GM18861 (cell line): ENCODE measurements at regions not wholly inside any gene's neighbourhood (a gene's known extent, or its start where the extent isn't known, plus 50 kb on each side); places are given as distances from the start of the nearest gene placed in this dataset.

ENCODE experiments used
- ATAC-seq: cut with Tn5 transposase; IDR thresholded peaks from one replicate; pipeline ENCODE4 v1.9.1; 2021; ENCODE audit not compliant: unreplicated experiment

DNA sequence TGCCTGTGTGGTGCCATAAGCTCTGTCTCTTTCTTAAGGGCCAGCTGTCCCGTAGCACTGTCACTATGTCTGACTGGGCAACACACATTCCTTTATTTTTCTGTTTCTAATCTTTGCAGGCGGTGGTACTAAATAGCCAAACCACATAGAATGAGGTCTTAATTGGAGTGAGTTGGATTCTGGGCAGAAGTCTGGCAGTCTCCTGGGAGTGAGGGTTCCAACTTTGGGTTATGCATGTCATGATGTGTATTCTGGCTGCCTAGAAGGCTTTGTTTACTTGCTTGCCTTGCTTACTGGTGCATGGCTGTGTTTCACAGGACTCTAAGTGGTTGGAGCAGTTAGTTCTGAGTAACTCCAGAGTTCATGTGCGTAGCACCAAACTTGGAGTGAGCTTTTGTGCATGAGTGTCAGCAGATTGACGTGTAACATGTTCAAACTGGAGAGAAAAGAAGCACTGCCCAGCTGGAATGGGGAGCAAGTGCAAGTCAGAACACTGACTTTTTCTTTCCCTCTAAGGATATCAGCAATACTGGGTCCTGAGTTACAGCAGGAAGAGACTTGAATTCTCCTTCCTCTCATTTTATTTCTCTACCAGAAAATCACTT is 185.8 kb downstream of the PCSK1 start:
- no peak for ATAC-seq

DNA sequence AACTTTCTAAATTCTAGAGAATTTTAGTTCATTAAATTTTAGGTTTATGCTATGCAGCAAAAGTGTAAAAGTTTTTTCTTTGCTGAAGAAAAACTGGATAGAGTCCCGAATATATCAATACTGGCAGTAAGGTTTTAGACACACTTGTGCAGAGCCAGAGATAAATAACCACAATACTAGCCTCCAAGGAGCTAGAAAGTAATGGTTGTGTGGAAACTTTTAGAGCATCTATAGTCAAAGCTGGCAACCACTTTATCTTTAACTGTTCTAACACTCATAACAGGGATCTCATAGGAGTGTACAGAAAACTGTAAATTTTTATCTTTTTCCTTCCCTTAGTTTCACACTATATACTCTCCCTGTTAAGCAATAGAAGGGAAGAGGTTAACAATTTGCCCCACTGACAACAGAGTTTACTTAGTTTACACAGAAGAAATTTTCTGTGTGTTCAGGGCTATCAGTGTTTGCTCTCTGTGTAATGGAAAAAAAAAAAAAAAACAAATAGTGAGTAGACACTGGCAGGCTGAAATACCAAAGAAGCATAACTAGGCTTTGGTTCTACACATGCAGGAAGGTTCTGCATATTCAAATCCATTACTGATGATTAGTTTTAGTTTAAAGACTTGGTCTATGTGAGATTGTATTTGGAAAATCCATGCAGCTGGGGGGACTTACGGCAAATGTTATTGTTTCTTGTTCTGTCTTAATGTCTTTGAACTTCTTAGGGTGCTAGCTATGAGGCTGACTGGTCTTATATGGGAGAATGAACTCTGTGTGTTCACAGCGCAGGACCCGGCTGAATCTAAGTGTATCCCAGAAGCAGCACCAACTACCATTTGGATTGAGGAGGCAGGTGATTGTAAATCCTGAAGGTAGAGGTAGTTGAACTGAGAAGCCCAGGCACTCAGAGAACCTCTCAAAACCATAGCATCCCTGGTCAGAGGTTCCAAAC is 187.6 kb downstream of the PCSK1 start:
- no peak for ATAC-seq

DNA sequence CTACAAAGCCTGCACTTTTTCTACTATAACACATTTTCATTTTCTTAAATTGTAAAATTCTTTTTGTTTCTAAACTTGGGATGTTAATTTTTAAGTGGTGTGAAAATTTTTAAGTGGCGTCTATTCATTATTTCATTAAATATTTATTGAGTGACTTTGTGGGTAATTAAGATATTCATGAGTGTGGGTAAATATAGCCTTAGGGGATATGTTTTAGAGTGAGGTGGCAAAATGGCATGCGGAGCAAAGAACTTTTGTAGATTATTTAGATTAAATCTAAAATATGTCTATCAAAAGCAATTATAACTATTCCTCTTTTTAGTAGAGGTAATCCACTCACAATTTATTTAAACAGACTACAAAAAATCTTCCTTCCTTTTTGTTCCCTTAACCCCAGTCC is 188.4 kb downstream of the PCSK1 start:
- ATAC-seq: no peak

DNA sequence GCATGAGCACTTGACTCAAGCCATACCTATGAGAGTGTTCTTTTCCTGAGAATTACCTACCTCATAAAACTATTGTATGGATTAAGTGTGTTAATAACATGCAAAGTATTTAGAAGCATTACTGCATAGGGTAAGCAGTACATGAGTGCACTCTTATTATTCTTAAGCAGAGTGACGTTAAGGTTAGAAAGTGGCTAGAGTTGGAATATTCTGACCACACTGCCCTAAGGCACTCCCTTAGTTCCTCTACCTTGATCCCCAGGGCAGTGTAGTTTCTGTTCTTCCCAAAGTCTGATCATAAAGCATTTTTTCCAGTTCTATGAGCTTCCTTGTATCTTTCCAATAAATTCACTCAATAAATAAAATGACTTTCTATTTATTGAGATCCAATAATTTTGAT is 189.2 kb downstream of the PCSK1 start:
- no peak for ATAC-seq

- ATAC-seq: no peak
Observed at GRCh38 chr5:96243203-96243602, 189.8 kb downstream of the PCSK1 start.

DNA sequence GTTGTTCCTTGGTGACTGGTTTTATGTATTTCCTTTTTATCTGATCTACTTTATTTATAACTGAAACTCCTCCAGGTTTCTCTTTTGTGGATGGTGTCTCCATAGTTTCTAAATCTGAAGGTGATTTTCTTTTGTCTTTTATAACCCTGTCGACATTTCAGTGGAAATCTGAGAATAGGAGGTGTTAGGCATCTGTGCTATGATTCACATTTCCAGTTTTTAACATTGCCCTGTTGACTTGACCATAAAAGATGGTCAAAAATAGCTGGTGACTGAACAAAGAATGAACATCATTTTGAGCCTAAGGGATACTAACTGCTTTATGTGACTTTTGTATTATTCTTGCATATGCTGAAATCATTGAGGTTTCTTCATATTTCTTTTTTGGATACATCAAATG is 190.5 kb downstream of the PCSK1 start:
- no peak for ATAC-seq

- ATAC-seq: no peak
Observed at GRCh38 chr5:96236831-96237230, 196.2 kb downstream of the PCSK1 start.

DNA sequence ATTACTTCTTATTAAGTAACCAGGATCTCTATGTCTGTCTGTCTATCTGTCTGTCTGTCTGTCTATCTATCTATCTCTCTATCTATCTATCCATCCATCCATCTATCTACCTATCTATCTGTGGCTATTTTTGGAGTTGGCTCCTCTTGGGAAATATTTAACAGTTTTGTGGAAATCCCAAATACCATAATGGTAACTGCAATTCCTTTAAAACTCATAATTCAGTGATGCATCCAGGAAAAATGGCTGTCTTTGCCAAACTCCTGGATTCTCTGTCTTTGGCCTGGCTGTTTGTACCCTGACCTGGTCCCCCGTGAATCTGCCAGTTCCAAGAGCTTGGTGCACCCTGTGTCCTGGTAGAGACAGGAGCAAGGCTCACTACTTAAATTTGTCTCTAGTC is 197.0 kb downstream of the PCSK1 start:
- ATAC-seq: no peak

- no peak for ATAC-seq
Observed at GRCh38 chr5:96235008-96235910, 197.8 kb downstream of the PCSK1 start.

DNA sequence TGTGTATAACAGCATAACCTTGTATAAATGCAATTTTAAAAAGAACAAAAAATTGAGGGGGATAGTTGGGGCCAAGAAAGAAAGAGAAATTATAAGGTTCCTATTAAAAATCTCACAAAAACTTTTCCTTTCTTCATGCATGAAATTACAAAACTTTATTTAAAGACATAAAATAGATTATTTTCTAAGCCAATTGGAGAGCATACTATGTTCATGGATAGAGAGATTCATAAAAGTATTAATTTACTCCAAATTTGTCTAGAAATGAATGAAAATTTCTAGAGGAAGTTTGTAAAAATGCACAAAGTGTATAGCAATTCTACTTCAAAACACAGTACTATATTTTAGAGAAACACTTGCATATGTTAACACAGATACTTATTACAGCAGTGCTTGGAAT is 200.4 kb downstream of the PCSK1 start:
- ATAC-seq: no peak

DNA sequence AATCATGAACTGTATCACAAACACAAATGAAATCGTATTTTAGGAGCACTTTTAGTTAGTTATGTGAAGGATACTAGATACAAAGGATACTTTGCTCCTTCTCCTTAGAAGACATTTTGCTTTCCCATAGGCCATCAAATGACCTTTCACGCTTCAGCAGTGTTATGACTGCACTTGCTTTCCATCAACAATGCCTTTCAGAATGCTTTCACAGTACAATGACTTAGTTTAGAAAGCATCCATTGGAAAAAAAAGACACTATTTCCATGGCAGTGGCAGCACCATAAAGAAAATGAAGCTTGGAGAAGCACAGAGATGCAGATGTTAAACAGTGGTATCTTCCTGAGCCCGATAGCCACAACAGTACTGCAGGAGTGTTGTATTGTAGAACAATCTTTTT is 203.9 kb downstream of the PCSK1 start:
- no peak for ATAC-seq

DNA sequence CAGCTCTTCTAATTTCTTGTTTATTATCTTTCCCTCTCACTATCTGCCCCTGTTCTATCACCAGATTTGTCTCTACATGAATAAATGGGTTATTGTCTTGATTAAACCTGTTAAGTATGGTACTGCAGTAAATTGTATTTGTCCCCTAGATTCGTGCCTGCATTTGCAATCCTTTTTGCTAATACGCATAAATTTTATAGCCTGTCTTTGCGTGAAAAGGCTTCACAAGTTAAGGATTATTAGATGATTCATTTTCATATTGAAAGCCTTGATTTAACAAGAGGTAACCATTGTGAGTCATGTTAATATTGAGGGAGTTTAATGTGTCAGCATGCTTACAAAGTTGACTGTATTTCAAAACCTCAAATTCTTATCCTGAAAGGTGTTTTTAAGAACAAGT is 204.6 kb downstream of the PCSK1 start:
- ATAC-seq: no peak

- ATAC-seq: no peak
Observed at GRCh38 chr5:96227957-96228356, 205.1 kb downstream of the PCSK1 start.

DNA sequence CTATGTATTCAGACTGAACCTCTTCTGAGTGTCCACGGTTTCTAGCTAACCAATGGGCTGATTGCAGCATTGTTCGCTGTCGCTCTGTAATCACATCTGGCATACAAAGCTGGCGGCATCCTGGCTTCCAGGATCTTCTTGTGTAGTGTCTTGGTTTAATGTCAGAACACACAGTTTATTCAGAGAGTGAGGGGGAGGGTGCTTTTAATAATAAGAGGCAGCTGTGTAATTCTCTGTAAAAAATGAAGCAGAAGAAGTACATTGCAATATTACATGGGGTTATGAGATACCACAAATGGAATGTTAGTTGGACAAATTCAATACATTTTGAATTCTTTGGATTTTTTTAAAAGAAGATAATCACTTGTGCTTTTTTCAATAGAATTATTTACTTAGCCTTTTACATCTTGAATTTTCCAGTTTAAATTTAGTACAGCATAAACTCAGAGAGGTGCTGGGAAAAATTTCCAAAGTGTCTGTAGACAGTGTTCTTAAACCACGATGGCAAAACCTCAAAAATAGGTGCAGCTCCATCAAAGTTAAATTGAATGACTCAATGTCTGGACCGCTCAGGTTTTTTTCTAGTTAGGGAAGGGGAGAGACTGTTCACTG is 206.0 kb downstream of the PCSK1 start:
- no peak for ATAC-seq

DNA sequence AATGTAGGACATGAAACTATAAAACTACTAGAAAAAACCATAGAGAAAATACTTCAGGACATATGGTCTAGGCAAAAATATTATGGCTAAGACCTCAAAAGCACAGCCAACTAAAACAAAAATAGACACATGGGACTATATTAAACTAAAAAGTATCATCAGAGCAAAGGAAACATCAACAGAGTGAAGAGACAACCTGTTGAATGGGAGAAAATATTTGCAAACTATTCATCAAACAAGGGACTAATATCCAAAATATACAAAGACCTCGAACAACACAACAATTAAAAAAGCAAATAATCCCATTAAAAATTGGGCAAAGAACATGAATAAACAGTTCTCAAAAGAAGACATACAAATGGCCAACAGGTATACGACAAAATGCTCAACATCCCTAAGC is 210.9 kb downstream of the PCSK1 start:
- ATAC-seq: no peak

DNA sequence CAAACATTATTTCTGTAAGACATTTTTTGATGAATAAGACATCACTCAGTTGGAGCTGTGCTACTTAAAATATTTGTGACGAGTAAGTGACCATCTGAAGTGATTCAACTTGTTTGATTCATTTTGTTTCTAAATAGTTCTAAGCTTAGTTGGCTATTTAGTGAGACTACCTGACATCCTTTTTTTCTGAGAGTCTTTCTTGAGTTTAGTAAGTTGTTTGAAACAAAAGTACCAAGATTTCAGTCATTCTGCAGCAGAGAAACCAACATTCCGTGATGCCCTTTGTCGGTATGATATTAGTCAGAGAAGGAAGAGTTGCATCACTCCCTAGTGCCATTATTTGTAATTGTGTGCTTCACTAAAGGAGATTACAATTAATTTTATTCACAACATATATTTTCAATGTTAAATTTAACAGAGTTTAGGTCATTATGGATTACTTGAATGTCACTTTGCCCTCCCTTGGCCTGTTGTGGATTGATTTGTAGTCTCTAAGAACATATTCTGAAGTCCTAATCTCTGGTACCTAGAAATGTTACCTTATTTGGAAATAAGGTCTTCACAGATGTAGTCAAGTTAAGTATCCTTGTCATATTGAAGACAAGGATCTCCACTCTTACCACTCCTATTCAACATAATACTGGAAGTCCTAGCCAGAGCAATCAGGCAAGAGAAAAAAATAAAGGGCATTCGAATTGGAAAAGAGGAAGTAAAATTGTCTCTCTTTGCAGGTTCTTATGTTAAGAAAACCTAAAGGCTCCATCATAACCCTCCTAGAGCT is 212.2 kb downstream of the PCSK1 start:
- ATAC-seq: peak; percentile 72

DNA sequence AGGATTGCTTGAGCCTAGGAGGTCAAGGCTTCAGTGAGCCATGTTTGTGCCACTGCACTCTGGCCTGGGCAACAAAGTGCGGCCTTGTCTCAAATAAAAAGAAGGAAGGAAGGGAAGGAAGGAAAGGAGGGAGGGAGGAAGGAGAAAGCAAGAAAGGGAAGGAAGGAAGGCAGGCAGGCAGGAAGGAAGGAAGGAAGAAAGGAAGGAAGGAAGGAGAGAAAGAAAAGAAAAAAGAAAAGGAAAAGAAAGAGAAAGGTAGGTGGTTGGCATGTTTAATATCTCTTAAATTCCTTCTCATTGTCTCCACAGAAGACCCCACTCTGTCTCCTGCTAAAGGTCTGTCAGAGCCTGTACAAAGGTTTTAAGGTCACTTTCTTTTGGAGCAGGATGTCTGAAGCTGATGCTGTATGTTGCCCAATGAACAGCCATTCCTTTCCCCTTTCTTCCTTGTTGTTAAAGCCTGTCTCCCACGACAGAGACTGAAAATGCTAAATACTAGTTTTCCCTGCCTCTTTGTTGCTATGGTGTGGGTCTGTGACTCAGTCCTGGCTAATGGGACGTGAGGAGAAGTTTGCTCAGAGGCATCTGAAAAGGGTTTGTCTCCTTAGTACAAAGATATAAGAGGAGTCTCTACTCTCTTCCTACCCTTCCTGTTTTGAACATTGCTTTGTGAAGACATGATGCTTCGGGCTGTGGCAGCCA is 213.3 kb downstream of the PCSK1 start:
- no peak for ATAC-seq

GRCh38 chr5:96218653-96219052 is 214.4 kb downstream of the PCSK1 start:
- ATAC-seq: no peak

- ATAC-seq: no peak
Observed at GRCh38 chr5:96214442-96215197, 218.4 kb downstream of the PCSK1 start.
